ENCODE measurements at regions not wholly inside any gene's neighbourhood (a gene's known extent, or its start where the extent isn't known, plus 50 kb on each side); places are given as distances from the start of the nearest gene placed in this dataset.

DNA sequence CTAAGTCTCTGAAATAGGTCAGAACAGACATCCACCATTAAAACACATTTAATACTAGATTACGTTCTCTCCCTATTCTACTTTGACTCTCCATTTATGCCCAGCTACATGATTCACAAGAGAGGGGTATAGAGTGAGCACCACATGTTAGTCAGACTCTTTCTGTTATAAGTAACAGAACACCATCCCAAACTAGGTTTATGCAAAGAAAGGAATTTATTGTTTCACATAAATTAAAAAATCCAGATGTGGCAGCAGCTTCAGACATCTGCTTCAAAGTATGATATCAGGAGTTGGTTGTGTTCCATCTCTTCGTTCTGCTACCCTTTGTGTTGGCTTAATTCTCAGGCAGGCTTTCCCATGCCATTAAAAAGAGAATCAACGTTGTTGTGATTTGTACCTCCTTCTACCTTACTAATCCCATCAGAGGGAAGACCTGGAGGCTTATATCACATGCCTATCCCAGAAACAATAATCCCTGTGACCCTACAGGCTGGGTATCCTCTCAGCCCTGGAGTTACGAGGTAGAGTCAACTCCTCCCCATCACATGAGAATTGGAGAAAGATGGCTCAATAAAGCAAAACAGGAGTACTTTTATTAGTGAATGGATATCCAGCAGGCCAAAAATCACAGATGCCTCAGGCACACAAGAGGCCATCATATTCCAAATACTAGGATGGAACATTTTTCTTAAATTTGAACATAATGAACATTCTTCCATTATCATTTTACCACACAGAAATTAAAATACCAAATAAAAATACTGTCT, 163.2 kb downstream of the SLC7A11 start:
- no peak for DNase-seq

- DNase-seq, result no peak
Observed at GRCh38 chr4:138078253-138078652, 163.9 kb downstream of the SLC7A11 start.

DNA sequence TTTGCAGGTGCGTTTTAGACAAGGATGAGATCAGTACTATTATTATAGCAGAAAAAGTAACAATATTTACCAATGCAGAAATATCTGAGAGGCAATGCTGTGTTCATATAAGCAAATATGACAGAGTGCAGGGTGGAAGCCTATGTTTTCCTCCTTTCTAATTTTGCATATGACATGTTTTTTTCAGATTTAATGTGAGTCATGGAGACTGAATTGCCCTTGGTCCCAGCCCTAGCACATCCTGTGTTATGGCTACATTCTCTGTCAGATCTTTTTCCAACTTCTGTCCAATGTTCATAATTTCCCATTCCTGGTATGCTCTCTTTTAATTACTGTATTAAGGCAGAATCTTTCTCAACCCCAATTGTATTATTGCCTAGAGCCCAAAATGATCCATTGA, 165.6 kb downstream of the SLC7A11 start:
- DNase-seq, result no peak

DNA sequence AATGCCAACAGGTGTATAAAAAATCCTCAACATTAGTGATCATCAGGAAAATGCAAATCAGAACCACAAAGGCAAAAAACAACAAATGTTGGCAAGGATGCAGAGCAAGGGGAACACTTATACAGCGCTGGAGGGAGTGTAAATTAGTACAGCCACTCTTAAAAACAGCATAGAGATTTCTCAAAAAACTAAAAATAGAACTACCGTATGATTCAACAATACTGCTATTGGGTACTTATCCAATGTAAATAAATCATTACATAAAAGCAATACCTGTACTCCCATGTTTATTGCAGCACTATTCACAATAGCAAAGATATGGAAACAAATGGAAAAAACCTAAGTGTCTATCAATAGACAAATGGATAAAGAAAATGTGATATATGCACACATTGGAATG, 171.3 kb downstream of the SLC7A11 start:
- DNase-seq, result no peak

DNA sequence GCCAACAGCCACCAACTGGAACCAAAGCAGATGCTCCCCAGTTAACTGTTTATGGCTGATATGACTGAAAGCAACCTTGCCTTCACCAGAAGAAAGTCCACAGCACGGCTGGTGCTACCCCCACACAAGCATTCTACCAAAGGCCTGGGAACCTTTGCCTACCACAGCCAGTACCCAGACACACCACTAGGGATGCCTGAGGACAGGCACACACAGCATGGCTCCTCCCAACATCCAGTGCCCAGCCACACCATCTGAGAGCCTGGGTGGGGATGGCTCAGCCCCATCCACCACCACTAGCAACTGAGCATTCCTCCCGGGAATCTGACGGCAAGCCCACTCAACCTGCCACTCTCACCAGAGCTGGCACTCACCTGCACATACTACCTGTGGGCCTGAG, 178.6 kb downstream of the SLC7A11 start:
- DNase-seq, result no peak

- no peak for DNase-seq
Observed at GRCh38 chr4:138062929-138063328, 179.2 kb downstream of the SLC7A11 start.

- DNase-seq, result no peak
Observed at GRCh38 chr4:138056541-138056940, 185.6 kb downstream of the SLC7A11 start.

DNA sequence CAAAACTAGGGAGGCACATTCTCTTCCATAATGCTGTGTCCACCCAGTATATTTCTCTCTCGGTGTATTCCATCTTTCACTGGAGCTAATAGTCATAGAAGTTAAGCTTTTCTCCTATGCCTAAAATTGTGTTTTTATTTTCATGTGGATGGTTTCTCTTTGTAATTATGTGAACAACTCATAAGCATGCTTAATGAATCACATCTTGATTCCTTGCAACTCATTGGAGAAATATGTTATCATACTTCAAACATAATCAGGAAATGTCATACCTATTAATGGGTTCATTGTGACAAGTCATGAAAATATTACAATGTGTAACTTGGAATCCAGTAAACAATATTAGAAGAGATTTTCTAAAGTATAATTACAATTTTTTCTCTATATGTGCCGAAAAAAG, 186.3 kb downstream of the SLC7A11 start:
- DNase-seq, result no peak

DNA sequence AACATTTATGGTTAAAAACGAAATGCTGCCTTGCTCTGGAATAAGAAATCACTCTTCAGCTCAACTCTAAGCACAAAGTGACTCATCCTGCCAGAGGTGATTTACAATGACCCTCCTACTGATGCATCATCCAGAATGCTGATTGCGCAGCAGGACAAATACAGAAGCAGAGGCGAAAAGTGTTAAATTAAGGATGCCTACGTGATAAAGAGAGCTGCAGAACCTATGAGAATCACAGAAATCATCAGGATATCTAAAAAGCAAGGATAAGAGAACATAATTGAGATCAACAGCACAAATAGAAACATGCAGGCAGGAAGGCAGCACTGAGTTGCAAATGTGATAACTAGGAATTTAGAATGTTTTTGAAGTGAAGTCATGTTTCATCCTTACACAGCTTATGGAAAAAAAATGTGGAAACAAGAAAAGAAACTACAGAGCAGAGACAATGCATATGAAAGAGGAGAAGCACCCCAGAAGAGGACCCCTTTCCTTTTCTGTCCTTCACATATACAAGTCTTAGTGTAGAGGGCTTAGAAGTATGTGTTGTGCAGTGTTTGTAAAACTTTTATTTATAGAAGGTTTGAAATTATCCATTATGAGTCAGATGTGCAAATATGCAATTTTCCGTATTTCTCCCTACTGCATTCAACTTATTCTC, 188.4 kb downstream of the SLC7A11 start:
- DNase-seq, result no peak

GRCh38 chr4:138052806-138053632, 189.1 kb downstream of the SLC7A11 start:
- no peak for DNase-seq

DNA sequence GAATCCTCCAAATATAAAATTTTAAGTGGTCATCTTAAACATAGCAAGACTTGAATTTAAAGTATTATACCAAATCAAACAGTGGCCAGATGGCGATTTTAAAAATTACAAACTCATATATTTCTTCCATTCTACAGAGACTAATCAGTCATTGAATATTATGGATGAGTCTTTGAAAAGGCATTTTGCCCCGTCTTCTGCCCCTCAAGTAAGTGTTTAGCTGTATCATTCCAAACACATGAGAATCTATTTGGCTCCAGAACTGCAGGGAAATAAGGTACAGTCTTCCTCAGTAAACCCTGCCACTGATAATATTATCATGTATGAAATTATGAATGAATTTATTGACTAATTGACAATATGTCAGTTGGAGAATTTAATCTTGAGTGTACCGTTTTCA, 191.0 kb downstream of the SLC7A11 start:
- no peak for DNase-seq

GRCh38 chr4:138050601-138051000, 191.5 kb downstream of the SLC7A11 start:
- no peak for DNase-seq

DNA sequence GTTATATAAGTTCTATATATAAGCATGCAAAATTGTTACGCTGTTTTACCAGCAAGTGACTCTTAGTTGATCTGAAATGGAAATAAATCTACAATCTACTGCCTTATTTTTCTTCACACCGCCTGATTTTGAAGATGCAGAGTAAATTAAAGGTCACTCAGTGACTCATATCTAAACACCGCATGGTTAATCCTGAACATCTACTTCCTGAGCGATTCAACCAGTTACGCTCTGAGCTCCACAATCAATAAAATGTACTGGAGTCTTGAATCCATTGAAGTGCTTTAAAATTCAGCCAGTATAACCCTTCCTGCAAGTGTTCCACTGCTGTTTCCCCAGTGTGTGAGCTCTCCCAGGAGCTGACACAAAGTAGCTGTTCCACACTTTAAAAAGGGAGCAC, 192.8 kb downstream of the SLC7A11 start:
- DNase-seq, result no peak

GRCh38 chr4:138047290-138047689, 194.9 kb downstream of the SLC7A11 start:
- DNase-seq, result no peak

GRCh38 chr4:138045036-138045435, 197.1 kb downstream of the SLC7A11 start:
- no peak for DNase-seq

DNA sequence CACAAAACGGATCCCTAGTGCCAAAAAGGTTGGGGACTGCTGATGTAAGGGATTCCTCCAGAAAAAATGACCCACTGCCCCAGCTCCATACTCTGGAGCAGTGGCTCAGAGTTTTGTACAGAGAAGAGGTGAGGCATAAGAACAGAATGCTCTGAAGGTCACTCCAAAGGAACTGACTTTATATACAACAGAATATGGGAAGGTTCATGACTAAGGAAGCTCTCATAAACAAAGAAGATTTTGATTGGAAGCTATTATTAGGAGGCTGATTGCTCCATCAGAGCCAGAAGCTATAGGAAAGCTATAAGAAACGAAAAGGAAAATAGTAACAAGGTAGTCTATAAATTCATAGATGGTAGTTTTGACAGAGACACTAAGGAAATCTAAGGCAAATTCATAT, 203.1 kb downstream of the SLC7A11 start:
- DNase-seq, result no peak

- peak; percentile 44 for DNase-seq
Observed at GRCh38 chr4:138037696-138038095, 204.5 kb downstream of the SLC7A11 start.

DNA sequence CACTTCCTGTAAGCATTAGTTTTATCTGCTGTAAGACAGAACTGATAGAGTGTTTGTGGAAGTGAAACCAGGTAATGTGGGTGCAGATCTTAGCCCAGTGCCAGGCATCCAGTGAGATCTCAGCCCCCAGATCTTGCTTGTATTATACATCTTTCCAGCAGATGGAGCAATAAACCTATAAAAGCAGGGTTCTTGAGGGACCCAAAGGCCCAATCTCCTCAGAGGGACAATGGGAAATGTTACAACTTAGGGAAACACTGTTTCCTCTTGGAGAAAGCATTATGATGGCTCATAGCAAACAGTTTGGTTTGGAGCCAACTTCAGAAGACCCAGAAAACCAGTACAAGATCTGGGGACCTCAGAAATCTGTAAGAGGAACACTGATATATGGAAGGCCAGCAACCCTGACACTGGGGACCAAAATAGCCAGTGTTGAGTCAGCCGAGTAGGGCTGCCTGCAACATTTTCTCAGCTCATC, 206.3 kb downstream of the SLC7A11 start:
- DNase-seq, result peak; percentile 43

- DNase-seq, result no peak
Observed at GRCh38 chr4:138034871-138035270, 207.3 kb downstream of the SLC7A11 start.

DNA sequence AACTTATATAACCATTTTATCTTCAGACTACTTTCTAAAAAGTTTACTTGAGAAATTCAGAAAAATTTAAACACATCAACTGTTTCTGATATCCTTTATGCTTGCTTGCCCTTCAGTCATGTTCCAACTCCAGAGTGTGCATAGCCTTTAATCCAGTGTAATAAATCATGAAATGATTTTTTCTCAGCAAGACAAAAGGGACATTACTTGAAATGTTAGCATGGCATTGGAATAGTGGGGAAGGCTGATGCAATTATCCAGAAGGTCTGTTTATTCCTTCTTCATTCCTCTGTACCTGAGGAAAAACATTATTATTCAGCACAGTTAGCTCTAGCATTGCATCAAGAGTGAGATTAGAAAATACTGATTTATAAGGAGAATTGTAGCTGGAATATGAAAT, 209.9 kb downstream of the SLC7A11 start:
- DNase-seq, result no peak

DNA sequence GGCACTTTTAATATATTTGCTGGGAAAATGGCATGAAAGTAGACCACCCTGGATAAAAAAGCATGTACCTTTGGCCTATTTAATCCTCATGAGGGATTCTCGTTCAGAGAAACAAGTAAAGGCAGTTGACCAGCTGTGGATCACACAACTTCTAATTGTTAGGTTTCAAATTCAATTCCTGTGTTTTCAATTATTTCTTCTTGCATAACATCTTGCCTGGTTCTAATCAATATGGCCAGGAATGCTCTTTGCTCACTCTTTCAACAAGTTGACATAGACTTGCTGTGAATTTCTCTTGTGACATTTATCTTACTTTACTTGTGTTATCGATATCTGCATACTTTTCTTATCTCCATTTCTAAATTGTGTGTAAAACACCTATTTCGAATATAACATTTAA, 211.8 kb downstream of the SLC7A11 start:
- DNase-seq, result no peak

GRCh38 chr4:138028923-138029322, 213.2 kb downstream of the SLC7A11 start:
- DNase-seq, result no peak

Measured in left kidney (tissue), 1 donor.